ENCODE measurements at regions not wholly inside any gene's neighbourhood (a gene's known extent, or its start where the extent isn't known, plus 50 kb on each side); places are given as distances from the start of the nearest gene placed in this dataset.

- no peaks in the 10 kb centered on the region for H3K4me1 ChIP-seq
- no peak overlapping the region for H3K4me3 ChIP-seq
- TF ChIP-seq CTCF (IDR thresholded peaks at IDR 0.05) (no peak), EP300 (IDR thresholded peaks at IDR 0.05) (no peak), POLR2A (IDR thresholded peaks at IDR 0.05; ENCODE audit: low read depth) (no peak), POLR2AphosphoS5 (IDR thresholded peaks at IDR 0.05) (no peak)
- DNase-seq (ENCODE audit: extremely low spot score) = no peak
- no peaks in the 10 kb centered on the region for H3K9me3 ChIP-seq
- no peak overlapping the region for H3K27ac ChIP-seq (replicated peaks in 1 of 4)
- H3K27me3 ChIP-seq = no peaks in the 10 kb centered on the region
- intact Hi-C loops (cut with DNase I) = no loop called here
- WGBS = 76% methylated on average over 21 of the region's 21 CpGs
- no peaks in the 10 kb centered on the region for H3K36me3 ChIP-seq
These were observed 72.9 kb upstream of the FOXC1 start for GRCh38 chr6:1536526-1537429.

- DNase-seq (ENCODE audit: extremely low spot score) = no peak
- WGBS = 73% methylated on average over 5 of the region's 5 CpGs
- Histone ChIP-seq H3K4me1 (no peaks in the 10 kb centered on the region), H3K36me3 (no peaks in the 10 kb centered on the region), H3K9me3 (no peaks in the 10 kb centered on the region), H3K27me3 (no peaks in the 10 kb centered on the region), H3K27ac (replicated peaks in 1 of 4) (no peak overlapping the region), H3K4me3 (no peak overlapping the region)
- intact Hi-C loops (cut with DNase I) = no loop called here
- TF ChIP-seq CTCF (IDR thresholded peaks at IDR 0.05) (no peak), EP300 (IDR thresholded peaks at IDR 0.05) (no peak), POLR2AphosphoS5 (IDR thresholded peaks at IDR 0.05) (no peak), POLR2A (IDR thresholded peaks at IDR 0.05; ENCODE audit: low read depth) (no peak)
These were observed 71.3 kb upstream of the FOXC1 start for GRCh38 chr6:1538369-1538768.

- no peaks in the 10 kb centered on the region for H3K9me3 ChIP-seq
- H3K36me3 ChIP-seq = no peaks in the 10 kb centered on the region
- no peak for DNase-seq (ENCODE audit: extremely low spot score)
- 92% methylated on average over 11 of the region's 16 CpGs for WGBS
- H3K4me1 ChIP-seq = no peaks in the 10 kb centered on the region
- no peak overlapping the region for H3K27ac ChIP-seq (replicated peaks in 1 of 4)
- intact Hi-C loops (cut with DNase I) = no loop called here
- no peak for TF ChIP-seq EP300 (IDR thresholded peaks at IDR 0.05)
- no peak for TF ChIP-seq CTCF (IDR thresholded peaks at IDR 0.05)
- no peak for TF ChIP-seq POLR2A (IDR thresholded peaks at IDR 0.05; ENCODE audit: low read depth)
- TF ChIP-seq POLR2AphosphoS5 (IDR thresholded peaks at IDR 0.05) = no peak
- H3K4me3 ChIP-seq = no peak overlapping the region
- no peaks in the 10 kb centered on the region for H3K27me3 ChIP-seq
These were observed 70.8 kb upstream of the FOXC1 start for GRCh38 chr6:1538810-1539478.

- intact Hi-C loops (cut with DNase I) = no loop called here
These were observed 68.7 kb upstream of the FOXC1 start for GRCh38 chr6:1540864-1541521.

More at GRCh38 chr6:1540864-1541521, 68.7 kb upstream of the FOXC1 start:
- Histone ChIP-seq H3K36me3 (peaks cover 0 to 7% (median 2%) of the 10 kb centered on the region in 4 donors), H3K4me3 (no peak overlapping the region), H3K4me1 (no peaks in the 10 kb centered on the region), H3K27me3 (peaks cover 0 to 3% (median 0%) of the 10 kb centered on the region in 4 donors), H3K9me3 (no peaks in the 10 kb centered on the region), H3K27ac (replicated peaks in 1 of 4) (no peak overlapping the region)
- no peak for DNase-seq (ENCODE audit: extremely low spot score)
- TF ChIP-seq POLR2A (IDR thresholded peaks at IDR 0.05; ENCODE audit: low read depth) = no peak
- TF ChIP-seq EP300 (IDR thresholded peaks at IDR 0.05) = no peak
- TF ChIP-seq CTCF (IDR thresholded peaks at IDR 0.05) = no peak
- no peak for TF ChIP-seq POLR2AphosphoS5 (IDR thresholded peaks at IDR 0.05)
- WGBS = 91% methylated on average over 11 of the region's 11 CpGs
